ENCODE measurements at regions not wholly inside any gene's neighbourhood (a gene's known extent, or its start where the extent isn't known, plus 50 kb on each side); places are given as distances from the start of the nearest gene placed in this dataset.

DNA sequence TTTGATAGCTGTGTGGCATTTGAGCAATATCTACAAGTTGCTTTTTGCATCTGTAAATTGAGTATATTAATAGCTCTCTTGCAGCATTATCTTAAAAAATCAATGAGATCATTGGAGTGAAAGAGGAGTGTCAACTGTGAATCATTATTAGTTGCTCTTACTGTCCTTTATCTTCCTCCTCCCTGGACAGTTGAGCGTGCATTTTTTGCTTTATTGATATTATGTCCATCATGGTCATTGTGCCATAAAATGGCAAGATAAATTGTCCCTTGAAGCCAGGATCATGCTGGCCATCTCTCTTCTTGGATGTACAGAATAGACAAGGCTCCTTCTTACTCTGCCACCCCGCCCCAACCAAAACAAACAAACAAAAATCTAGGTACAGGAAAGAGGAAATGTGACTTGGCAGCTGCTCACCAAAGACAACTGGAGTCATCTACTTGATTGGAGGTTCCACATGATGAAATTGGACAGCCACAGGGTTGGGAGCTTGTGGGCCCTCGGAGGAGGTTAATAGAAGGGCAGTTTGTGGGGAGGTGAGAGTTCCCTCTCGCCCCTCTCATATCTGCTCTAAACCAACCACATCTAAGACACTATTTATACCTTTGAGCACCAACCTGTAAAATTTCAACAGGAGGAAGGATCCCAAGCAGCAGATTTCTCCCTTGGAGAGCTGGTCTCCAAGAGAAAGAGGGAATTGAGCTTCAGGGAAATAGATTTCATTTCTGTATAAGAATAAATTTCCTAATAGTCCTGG is 252.7 kb downstream of the SKIDA1 start:
- TF ChIP-seq, protein P1, sequence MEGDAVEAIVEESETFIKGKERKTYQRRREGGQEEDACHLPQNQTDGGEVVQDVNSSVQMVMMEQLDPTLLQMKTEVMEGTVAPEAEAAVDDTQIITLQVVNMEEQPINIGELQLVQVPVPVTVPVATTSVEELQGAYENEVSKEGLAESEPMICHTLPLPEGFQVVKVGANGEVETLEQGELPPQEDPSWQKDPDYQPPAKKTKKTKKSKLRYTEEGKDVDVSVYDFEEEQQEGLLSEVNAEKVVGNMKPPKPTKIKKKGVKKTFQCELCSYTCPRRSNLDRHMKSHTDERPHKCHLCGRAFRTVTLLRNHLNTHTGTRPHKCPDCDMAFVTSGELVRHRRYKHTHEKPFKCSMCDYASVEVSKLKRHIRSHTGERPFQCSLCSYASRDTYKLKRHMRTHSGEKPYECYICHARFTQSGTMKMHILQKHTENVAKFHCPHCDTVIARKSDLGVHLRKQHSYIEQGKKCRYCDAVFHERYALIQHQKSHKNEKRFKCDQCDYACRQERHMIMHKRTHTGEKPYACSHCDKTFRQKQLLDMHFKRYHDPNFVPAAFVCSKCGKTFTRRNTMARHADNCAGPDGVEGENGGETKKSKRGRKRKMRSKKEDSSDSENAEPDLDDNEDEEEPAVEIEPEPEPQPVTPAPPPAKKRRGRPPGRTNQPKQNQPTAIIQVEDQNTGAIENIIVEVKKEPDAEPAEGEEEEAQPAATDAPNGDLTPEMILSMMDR (conservative IDR thresholded peaks at IDR 0.05 in 1 of 2, IDR thresholded peaks at IDR 0.05 in 1 of 2; ENCODE audit: extremely low read depth in 1 of 2, insufficient read depth in 1 of 2, low read depth in 1 of 2, low read length in 2 of 2): no peak
- TF ChIP-seq EZH2 (IDR thresholded peaks at IDR 0.05; ENCODE audit: borderline replicate concordance, low read length): no peak

Data from mammary epithelial cell (primary cell).